DOHH2 (cell line): ENCODE measurements at regions not wholly inside any gene's neighbourhood (a gene's known extent, or its start where the extent isn't known, plus 50 kb on each side); places are given as distances from the start of the nearest gene placed in this dataset.

Source experiments
- H3F3A ChIP-seq: fragments of 200-600 bp; sonication (generic), shearing (Covaris generic); 2 replicates; pipeline ENCODE4 v1.6.0; 2016; ENCODE audit warnings: antibody characterized with exemption, mild to moderate bottlenecking; ENCODE audit not compliant: control insufficient read depth, insufficient read depth
- H3K27ac ChIP-seq: fragments of 200-600 bp; sonication (generic); 2 replicates; pipeline ENCODE4 v1.5.1; 2014; ENCODE audit warnings: low read depth, mild to moderate bottlenecking, low read length, moderate library complexity
- H3K27me3 ChIP-seq: fragments of 200-600 bp; sonication (generic); 2 replicates; pipeline ENCODE4 v1.6.1; 2014; ENCODE audit warnings: mild to moderate bottlenecking, low read length, mixed read lengths; ENCODE audit not compliant: control insufficient read depth
- H3K36me3 ChIP-seq: fragments of 200-600 bp; sonication (generic); 2 replicates; pipeline ENCODE4 v1.6.1; 2014; ENCODE audit warnings: mild to moderate bottlenecking, low read length, moderate library complexity, mixed read lengths; ENCODE audit not compliant: control insufficient read depth
- H3K4me1 ChIP-seq: fragments of 200-600 bp; sonication (generic); 2 replicates; pipeline ENCODE4 v1.6.1; 2014; ENCODE audit warnings: mild to moderate bottlenecking, low read length, mixed read lengths; ENCODE audit not compliant: control insufficient read depth
- H3K4me2 ChIP-seq: fragments of 200-600 bp; sonication (generic); 2 replicates; pipeline ENCODE4 v1.6.0; 2014; ENCODE audit warnings: mild to moderate bottlenecking, low read length, moderate library complexity
- H3K4me3 ChIP-seq: fragments of 200-600 bp; sonication (generic); 2 replicates; pipeline ENCODE4 v1.5.1; 2014; ENCODE audit warnings: mild to moderate bottlenecking, low read length, mixed read lengths
- H3K79me2 ChIP-seq: fragments of 200-600 bp; sonication (generic); 2 replicates; pipeline ENCODE4 v1.6.1; 2014; ENCODE audit warnings: mild to moderate bottlenecking, low read length, mixed read lengths; ENCODE audit not compliant: control insufficient read depth
- H3K9me2 ChIP-seq: fragments of 200-600 bp; sonication (generic); replicated peaks from 2 replicates; pipeline ENCODE4 v1.6.1; 2014; ENCODE audit warnings: mild to moderate bottlenecking, low read length, mixed read lengths; ENCODE audit not compliant: control insufficient read depth
- H3K9me3 ChIP-seq: fragments of 200-600 bp; sonication (generic); 2 replicates; pipeline ENCODE4 v1.6.1; 2014; ENCODE audit warnings: antibody characterized with exemption, low read length, mixed read lengths; ENCODE audit not compliant: control insufficient read depth, insufficient read depth
- H4K20me1 ChIP-seq: fragments of 200-600 bp; sonication (generic); 2 replicates; pipeline ENCODE4 v1.6.0; 2014; ENCODE audit warnings: low read depth, mild to moderate bottlenecking, antibody characterized with exemption, low read length, moderate library complexity; ENCODE audit not compliant: control insufficient read depth, insufficient read depth
- CTCF ChIP-seq: fragments of 200-600 bp; sonication (generic); IDR thresholded peaks from one replicate; pipeline ENCODE4 v1.5.1; 2014; ENCODE audit warnings: antibody characterized with exemption, mild to moderate bottlenecking, low read depth, low read length; ENCODE audit not compliant: poor library complexity, severe bottlenecking
- EZH2phosphoT487 ChIP-seq: fragments of 200-600 bp; sonication (generic); IDR thresholded peaks from 2 replicates; pipeline ENCODE4 v1.6.1; 2017; ENCODE audit warnings: borderline replicate concordance, mild to moderate bottlenecking, antibody characterized with exemption, low read length, moderate library complexity, mixed read lengths

GRCh38 chr5:89703817-89704216, 705.7 kb downstream of the CETN3 start:
- Histone ChIP-seq H3K9me3 (no peaks in the 10 kb centered on the region), H3K4me3 (no peak overlapping the region), H3K4me2 (no peak overlapping the region)

GRCh38 chr5:89698028-89698427, 711.5 kb downstream of the CETN3 start:
- Histone ChIP-seq H3K9me2 (no peaks in the 10 kb centered on the region), H3K4me1 (no peaks in the 10 kb centered on the region), H4K20me1 (no peaks in the 10 kb centered on the region), H3K4me2 (no peak overlapping the region), H3K4me3 (no peak overlapping the region), H3K36me3 (no peaks in the 10 kb centered on the region), H3K27me3 (no peaks in the 10 kb centered on the region), H3F3A (no peaks in the 10 kb centered on the region), H3K27ac (no peak overlapping the region), H3K9me3 (no peaks in the 10 kb centered on the region), H3K79me2 (no peaks in the 10 kb centered on the region)
- no peak for TF ChIP-seq EZH2phosphoT487
- TF ChIP-seq CTCF, result no peak

More at GRCh38 chr5:89703817-89704216, 705.7 kb downstream of the CETN3 start:
- no peak overlapping the region for H3K27ac ChIP-seq
- no peaks in the 10 kb centered on the region for H3K27me3 ChIP-seq
- no peak for TF ChIP-seq CTCF
- no peak for TF ChIP-seq EZH2phosphoT487
- no peaks in the 10 kb centered on the region for H3K4me1 ChIP-seq
- H3K9me2 ChIP-seq, result no peaks in the 10 kb centered on the region
- H3F3A ChIP-seq, result no peaks in the 10 kb centered on the region
- no peaks in the 10 kb centered on the region for H3K79me2 ChIP-seq
- no peaks in the 10 kb centered on the region for H3K36me3 ChIP-seq
- H4K20me1 ChIP-seq, result no peaks in the 10 kb centered on the region

GRCh38 chr5:89697581-89697980, 712.0 kb downstream of the CETN3 start:
- no peaks in the 10 kb centered on the region for H3K9me3 ChIP-seq
- H3K4me2 ChIP-seq, result no peak overlapping the region
- no peaks in the 10 kb centered on the region for H4K20me1 ChIP-seq
- no peaks in the 10 kb centered on the region for H3K79me2 ChIP-seq
- no peak for TF ChIP-seq CTCF
- no peak for TF ChIP-seq EZH2phosphoT487
- no peaks in the 10 kb centered on the region for H3K9me2 ChIP-seq
- H3K4me1 ChIP-seq, result no peaks in the 10 kb centered on the region
- no peaks in the 10 kb centered on the region for H3F3A ChIP-seq
- no peak overlapping the region for H3K4me3 ChIP-seq
- H3K27me3 ChIP-seq, result no peaks in the 10 kb centered on the region
- no peak overlapping the region for H3K27ac ChIP-seq
- H3K36me3 ChIP-seq, result no peaks in the 10 kb centered on the region

- no peak overlapping the region for H3K4me2 ChIP-seq
- no peaks in the 10 kb centered on the region for H3K9me2 ChIP-seq
- H3K9me3 ChIP-seq, result no peaks in the 10 kb centered on the region
- no peaks in the 10 kb centered on the region for H3K27me3 ChIP-seq
- H3K4me1 ChIP-seq, result no peaks in the 10 kb centered on the region
- no peaks in the 10 kb centered on the region for H3K79me2 ChIP-seq
- no peaks in the 10 kb centered on the region for H3F3A ChIP-seq
- H3K27ac ChIP-seq, result no peak overlapping the region
- H3K4me3 ChIP-seq, result no peak overlapping the region
- TF ChIP-seq EZH2phosphoT487 (no peak), CTCF (no peak)
- H3K36me3 ChIP-seq, result no peaks in the 10 kb centered on the region
- H4K20me1 ChIP-seq, result no peaks in the 10 kb centered on the region
These were observed 714.2 kb downstream of the CETN3 start for GRCh38 chr5:89695371-89695770.
